ENCODE measurements at regions not wholly inside any gene's neighbourhood (a gene's known extent, or its start where the extent isn't known, plus 50 kb on each side); places are given as distances from the start of the nearest gene placed in this dataset.

DNA sequence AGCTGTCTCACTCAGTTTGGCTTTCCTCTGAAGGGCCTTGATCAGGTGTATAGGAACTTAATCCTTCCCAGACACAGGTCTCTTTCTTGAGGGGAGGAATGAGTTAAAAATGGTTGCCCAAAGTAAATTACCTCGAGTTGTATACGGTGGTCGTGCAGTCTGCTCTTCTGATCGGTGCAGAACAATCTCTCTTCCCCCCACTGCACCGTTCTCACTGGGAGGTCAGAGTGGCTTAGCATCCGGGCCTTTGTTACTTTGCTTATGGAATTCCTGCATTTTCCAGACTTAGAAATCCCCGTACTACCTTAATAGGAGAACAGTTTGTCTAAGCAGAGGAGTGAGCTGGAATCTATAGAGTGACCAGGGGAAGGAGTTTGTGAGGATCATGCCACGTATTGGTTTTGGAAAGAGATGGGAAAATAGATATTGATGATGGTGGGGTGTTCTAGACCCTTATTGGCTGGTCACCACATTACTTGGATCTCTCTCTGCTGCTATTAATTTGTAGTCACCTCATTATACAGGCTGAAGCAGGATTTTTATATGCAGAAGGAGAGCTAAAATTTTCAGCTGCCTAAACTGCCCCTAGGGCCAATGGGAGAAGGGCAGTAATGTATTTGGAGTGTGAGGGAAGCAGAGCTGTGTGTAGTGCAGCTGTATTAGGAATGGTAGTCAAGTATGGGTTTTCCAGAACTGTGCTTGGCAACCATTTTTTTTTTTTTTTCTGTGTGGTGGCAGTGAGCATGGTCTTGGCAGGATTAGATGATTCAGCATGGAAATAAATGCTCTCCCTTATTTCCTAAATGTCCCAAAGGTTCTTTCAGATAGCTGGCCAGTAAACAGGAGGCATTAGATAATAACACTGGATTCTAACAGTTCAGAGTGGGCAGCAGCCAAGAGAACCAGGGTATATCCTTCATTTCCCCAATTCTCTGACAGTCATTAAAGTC, 81.5 kb downstream of the NDUFS5 start:
- TF ChIP-seq, protein P1, sequence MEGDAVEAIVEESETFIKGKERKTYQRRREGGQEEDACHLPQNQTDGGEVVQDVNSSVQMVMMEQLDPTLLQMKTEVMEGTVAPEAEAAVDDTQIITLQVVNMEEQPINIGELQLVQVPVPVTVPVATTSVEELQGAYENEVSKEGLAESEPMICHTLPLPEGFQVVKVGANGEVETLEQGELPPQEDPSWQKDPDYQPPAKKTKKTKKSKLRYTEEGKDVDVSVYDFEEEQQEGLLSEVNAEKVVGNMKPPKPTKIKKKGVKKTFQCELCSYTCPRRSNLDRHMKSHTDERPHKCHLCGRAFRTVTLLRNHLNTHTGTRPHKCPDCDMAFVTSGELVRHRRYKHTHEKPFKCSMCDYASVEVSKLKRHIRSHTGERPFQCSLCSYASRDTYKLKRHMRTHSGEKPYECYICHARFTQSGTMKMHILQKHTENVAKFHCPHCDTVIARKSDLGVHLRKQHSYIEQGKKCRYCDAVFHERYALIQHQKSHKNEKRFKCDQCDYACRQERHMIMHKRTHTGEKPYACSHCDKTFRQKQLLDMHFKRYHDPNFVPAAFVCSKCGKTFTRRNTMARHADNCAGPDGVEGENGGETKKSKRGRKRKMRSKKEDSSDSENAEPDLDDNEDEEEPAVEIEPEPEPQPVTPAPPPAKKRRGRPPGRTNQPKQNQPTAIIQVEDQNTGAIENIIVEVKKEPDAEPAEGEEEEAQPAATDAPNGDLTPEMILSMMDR (IDR thresholded peaks at IDR 0.05; ENCODE audit: low read depth, low read length): no peak
- H3K36me3 ChIP-seq: no peaks in the 10 kb centered on the region
- no peaks in the 10 kb centered on the region for H3K27me3 ChIP-seq
- H3K4me1 ChIP-seq: no peaks in the 10 kb centered on the region
- no peaks in the 10 kb centered on the region for H3K9me3 ChIP-seq
- peak overlapping the region; percentile 71 for H3K4me3 ChIP-seq (ENCODE audit: low read depth, low read length)
- no peak for DNase-seq

DNA sequence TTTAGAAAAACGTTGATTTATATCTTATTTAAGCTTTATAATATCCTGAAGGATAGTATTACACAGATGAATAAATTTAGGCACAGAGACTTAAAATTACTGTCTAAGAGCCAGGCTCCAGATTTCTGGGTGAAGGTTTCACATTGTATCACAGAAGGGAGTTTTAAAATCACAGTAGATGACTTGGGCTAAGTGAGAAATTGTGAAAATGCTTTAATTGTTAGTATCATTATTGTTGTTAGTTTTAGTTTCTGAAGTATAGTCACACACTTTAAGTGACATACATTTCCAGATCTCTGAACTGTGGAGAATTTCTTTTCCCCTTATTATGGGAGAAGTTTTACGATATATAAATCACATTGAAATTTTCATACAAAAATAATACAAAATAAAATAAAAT, 83.5 kb downstream of the NDUFS5 start:
- H3K4me3 ChIP-seq (ENCODE audit: low read depth, low read length): no peak overlapping the region

DNA sequence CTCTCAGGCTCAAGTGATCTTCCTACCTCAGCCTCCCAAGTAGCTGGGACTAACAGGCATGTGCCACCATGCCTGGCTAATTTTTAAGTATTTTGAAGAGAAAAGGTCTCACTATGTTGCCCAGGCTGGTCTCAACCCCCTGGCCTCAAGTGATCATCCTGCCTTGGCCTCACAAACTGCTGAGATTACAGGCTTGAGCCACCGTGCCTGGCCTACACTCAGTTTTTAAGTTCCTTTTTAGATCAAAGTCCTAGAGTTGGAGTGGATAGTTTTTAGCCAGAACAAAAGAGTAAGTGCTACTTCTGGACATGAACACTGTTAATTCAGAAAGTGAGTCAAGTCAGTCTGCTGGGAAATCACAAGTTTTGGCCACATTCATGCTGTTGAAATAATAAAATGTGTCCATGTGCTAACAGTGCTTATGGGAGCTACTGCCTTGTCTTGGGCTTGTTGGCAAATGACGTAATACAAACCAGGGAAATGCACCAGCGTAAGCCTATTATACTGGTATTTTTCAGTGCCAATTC, 84.2 kb downstream of the NDUFS5 start:
- H3K4me1 ChIP-seq: no peaks in the 10 kb centered on the region
- no peaks in the 10 kb centered on the region for H3K27me3 ChIP-seq
- TF ChIP-seq, protein P1 (IDR thresholded peaks at IDR 0.05; ENCODE audit: low read depth, low read length): no peak
- no peaks in the 10 kb centered on the region for H3K9me3 ChIP-seq
- H3K36me3 ChIP-seq: no peaks in the 10 kb centered on the region
- H3K4me3 ChIP-seq (ENCODE audit: low read depth, low read length): no peak overlapping the region
- no peak for DNase-seq

More for the DNA sequence above, 83.5 kb downstream of the NDUFS5 start:
- Histone ChIP-seq H3K36me3 (no peaks in the 10 kb centered on the region), H3K4me1 (no peaks in the 10 kb centered on the region), H3K9me3 (no peaks in the 10 kb centered on the region), H3K27me3 (no peaks in the 10 kb centered on the region)
- DNase-seq: no peak
- TF ChIP-seq, protein P1 (IDR thresholded peaks at IDR 0.05; ENCODE audit: low read depth, low read length): no peak

DNA sequence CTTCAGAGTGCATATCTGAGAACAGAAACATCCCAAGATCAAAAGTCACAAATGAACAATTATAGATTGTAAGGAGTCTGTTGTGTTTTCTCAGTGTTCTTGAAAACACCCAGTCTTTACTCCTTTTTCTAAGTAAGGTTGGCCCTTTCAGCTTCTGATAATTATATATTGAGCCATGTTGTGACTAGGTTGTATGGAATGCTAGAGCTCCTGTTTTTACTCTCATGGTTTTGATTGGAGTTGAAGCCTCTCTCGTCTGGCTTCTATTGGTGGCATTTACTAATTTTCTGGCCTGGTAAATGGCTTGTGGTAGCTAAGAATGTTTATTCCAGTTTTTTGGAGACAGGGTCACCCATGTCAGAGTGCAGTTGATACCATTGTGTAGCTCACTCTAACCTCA, 84.7 kb downstream of the NDUFS5 start:
- Histone ChIP-seq H3K36me3 (no peaks in the 10 kb centered on the region), H3K4me3 (ENCODE audit: low read depth, low read length) (no peak overlapping the region), H3K4me1 (no peaks in the 10 kb centered on the region), H3K27me3 (no peaks in the 10 kb centered on the region), H3K9me3 (no peaks in the 10 kb centered on the region)
- no peak for DNase-seq
- TF ChIP-seq, protein P1 (IDR thresholded peaks at IDR 0.05; ENCODE audit: low read depth, low read length): no peak

DNA sequence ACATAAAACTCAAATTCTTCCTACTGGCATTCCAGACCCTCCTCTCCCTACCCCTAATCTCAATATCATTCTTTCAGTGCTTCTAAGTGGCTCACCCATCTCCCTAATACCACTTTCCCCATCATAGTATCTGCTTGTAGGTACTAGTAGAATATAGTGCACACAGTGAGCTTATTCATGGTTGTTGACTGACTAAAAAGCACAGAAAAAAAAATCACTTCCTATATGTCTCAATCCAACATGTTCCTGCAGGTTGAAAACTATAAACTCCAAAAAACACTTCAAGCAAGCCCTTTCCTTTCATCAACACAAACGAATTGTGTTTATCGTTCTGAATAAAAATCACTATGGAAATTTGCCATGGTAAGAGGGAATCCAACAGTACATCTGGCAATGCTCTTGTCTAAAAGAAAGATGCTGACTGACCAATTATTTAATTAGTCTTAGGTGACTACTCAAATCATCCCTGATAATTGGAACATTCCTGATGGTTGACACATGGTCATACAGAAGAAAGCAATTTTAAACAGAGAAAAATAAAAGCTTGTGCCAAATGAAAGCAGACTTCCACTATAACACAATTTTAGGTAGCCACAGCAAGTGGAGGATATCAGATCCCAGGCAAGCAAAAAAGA, 87.1 kb downstream of the NDUFS5 start:
- no peak overlapping the region for H3K4me3 ChIP-seq (ENCODE audit: low read depth, low read length)
- no peak for DNase-seq
- peaks cover 15% of the 10 kb centered on the region for H3K4me1 ChIP-seq
- H3K9me3 ChIP-seq: no peaks in the 10 kb centered on the region
- H3K36me3 ChIP-seq: no peaks in the 10 kb centered on the region
- TF ChIP-seq, protein P1 (IDR thresholded peaks at IDR 0.05; ENCODE audit: low read depth, low read length): no peak
- no peaks in the 10 kb centered on the region for H3K27me3 ChIP-seq
